LNCaP clone FGC (cell line): ENCODE measurements at regions not wholly inside any gene's neighbourhood (a gene's known extent, or its start where the extent isn't known, plus 50 kb on each side); places are given as distances from the start of the nearest gene placed in this dataset.

Experiments used
- DNase-seq: peaks from one replicate; pipeline ENCODE4 v3.0.0-alpha.2; 2011; ENCODE audit warnings: low read depth
- H3K4me3 ChIP-seq: 2 replicates; pipeline ENCODE4 v1.5.1; 2011; ENCODE audit warnings: mild to moderate bottlenecking, low read depth, low read length, control low read depth
- CTCF ChIP-seq: IDR thresholded peaks from 2 replicates; pipeline ENCODE4 v1.5.1; 2012; ENCODE audit warnings: mild to moderate bottlenecking; ENCODE audit not compliant: control insufficient read depth, insufficient read depth; ENCODE audit errors: extremely low read depth

DNA sequence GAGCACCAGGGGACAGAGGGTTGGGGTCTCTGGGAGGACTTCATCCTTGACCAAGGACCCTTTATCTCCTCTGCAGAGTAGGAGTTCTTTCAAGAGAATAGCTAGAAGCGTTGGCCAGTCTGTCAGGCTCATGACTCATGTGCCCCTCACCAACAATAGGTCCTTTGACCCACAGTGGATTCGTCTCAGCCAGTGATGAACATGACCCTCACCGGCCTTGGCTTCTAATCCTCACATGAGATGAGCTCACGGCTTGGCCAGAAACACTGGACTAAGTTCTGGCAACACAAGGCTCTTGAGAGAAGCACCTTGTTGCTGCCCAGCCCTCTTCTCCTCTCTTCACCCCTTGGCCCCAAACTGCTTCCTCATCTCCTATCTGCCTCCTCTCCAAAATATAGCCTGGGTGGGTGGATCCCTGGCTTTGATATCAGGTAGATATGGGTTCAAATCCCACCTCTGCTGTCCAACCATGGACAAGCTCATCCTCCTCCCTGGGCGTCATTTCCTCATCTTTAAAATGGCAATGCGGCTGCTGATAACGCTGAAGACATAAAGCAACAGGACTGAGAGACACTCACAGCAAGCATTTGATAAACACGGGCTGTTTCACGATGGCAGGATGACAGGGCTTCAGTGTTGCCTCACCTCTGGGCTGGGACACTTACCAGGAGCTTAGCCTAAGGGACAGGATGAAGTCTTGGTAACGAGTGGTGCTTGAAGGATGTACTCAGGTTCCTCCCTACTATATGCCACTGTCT is 446.7 kb upstream of the PROK2 start:
- H3K4me3 ChIP-seq, result no peak overlapping the region
- no peak for TF ChIP-seq CTCF
- no peak for DNase-seq

GRCh38 chr3:72230774-72231379 is 445.9 kb upstream of the PROK2 start:
- no peak for TF ChIP-seq CTCF
- DNase-seq, result peak; percentile 41
- H3K4me3 ChIP-seq, result no peak overlapping the region

DNA sequence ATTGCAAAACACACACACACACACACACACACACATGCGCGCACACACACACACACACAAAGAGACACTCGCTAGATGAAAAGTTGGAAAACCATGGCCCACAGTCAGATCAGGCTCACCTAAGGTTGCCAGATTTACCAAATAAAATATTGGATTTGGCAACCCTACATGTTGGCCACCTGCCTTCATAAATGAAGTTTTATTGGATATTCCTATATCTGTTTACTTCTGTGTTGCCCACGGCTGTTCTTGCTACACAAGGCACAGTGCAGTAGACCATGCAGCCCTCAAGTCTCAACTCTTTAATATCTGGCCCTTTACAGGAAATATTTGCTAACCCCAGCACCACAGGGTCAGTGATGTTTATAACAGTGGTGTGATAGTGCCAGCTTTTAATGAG is 445.0 kb upstream of the PROK2 start:
- peak; percentile 93 for DNase-seq
- H3K4me3 ChIP-seq, result no peak overlapping the region
- no peak for TF ChIP-seq CTCF

GRCh38 chr3:72227486-72228070 is 442.6 kb upstream of the PROK2 start:
- no peak overlapping the region for H3K4me3 ChIP-seq
- DNase-seq, result no peak
- TF ChIP-seq CTCF, result no peak

- no peak for TF ChIP-seq CTCF
- no peak for DNase-seq
- no peak overlapping the region for H3K4me3 ChIP-seq
Observed at GRCh38 chr3:72224804-72225509, 440.0 kb upstream of the PROK2 start.

DNA sequence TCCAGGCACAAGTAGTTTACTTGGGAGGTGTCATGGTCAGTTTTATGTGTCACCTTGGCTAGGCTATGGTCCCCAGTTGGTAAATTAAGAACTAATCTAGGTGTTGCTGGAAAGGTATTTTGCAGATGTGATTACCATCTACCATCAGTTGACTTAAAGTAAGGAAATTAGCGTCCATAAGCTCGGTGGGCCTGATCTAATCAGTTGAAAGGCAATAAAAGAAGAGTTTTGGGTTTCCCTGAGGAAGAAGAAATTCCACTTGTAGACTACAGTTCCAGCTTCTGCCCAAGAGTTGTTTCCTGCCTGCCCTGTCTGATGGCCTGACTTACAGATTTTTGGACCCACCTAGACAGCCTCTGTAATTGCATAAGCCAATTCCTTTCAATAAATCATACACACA is 438.7 kb upstream of the PROK2 start:
- no peak overlapping the region for H3K4me3 ChIP-seq
- TF ChIP-seq CTCF, result no peak
- no peak for DNase-seq
